Renal cortex interstitium (tissue), 11 donors: ENCODE measurements at regions not wholly inside any gene's neighbourhood (a gene's known extent, or its start where the extent isn't known, plus 50 kb on each side); places are given as distances from the start of the nearest gene placed in this dataset.
"Not testable (repeated sequence)": the region's sequence is repeated elsewhere in the genome, so short reads cannot be mapped to it uniquely, and the experiment has no call there.

Source experiments
- DNase-seq, 11 donors: peaks; one replicate each; pipeline ENCODE4 v3.0.0-alpha.2; 2013; ENCODE audit warnings: low read depth in 9 of 11, low spot score in 4 of 11; ENCODE audit errors: extremely low read depth in 1 of 11

GRCh38 chr18:1357724-1358123, 453.1 kb downstream of the ADCYAP1 start:
- DNase-seq = no peak

DNA sequence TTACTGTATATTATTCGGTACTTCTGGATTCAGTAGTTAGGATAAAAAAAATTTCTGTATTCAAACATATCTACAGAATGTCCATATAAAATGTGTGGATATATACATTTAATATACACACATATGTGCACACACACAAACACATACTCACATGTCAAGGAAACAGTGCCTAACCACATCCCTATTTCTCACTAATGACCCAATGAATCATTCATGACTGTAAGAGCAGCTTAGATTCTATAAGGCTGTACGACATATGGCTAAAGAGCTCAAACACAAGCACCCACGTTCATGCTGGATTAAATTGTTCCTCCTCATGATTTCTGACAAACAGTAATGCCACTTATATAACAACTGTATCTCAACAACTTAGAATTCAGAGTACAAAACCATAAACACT, 457.3 kb downstream of the ADCYAP1 start:
- no peak for DNase-seq

GRCh38 chr18:1370552-1370951, 465.9 kb downstream of the ADCYAP1 start:
- DNase-seq = no peak

GRCh38 chr18:1371724-1372123, 467.1 kb downstream of the ADCYAP1 start:
- DNase-seq = no peak

DNA sequence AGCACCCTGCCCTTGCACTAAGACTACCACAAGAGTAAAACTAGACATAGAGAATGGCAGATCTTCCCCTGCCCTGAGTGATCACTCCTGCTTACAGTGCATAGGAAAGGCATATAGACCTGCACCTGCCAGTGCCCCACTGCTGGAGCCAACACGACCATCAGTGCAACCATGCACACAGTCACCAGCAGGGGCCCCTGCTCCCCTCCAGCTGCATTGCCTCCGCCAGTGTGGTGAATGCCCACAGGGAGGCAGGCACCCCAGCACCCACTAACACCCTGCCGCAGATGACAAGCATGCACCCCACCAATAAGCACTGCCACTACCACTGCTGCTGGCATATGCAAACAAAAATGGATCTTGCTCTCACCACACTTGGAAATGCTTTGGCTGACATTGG, 478.8 kb downstream of the ADCYAP1 start:
- DNase-seq = no peak

- DNase-seq = not testable (repeated sequence)
Measured at GRCh38 chr18:1388468-1388867, 483.8 kb downstream of the ADCYAP1 start.

DNA sequence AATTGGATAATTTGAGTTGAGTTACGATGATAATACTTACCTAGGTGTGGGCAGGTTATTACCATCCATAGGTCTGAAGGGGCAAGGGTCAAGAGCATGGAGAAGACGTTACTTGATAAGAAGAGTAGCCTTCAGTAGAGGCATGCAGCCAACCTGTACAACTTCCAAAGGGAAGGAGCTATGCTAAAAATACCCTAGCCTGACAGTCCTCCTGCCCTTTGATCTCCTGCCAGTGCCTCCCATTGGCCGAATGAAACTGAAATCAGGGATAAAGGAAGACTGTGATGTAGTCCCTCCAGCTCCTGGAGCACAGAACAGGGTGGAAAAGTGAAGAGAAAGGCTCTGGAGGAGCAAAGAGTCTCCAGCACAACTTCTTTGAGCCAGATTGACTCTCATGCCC, 487.4 kb downstream of the ADCYAP1 start:
- no peak for DNase-seq

GRCh38 chr18:1392865-1393734, 488.4 kb downstream of the ADCYAP1 start:
- DNase-seq = no peak

DNA sequence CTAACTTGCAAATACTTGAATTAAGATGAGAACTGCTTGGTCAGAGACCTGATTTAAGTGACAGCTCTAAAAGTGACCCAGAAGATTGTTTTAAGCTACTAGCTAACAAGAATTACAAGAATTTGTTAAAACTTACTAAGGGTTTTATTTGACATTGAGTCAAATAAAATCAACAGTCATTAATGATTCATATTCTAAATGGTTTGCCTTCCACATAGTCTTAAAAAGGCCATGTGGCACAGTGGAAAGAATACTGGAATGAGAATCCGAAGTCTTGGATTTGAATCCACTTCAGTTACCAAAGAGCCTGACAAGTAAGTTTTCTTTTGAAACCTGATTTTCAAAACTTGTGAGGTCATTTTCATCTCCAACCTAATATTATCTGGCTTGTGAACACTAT, 489.3 kb downstream of the ADCYAP1 start:
- DNase-seq = no peak

DNA sequence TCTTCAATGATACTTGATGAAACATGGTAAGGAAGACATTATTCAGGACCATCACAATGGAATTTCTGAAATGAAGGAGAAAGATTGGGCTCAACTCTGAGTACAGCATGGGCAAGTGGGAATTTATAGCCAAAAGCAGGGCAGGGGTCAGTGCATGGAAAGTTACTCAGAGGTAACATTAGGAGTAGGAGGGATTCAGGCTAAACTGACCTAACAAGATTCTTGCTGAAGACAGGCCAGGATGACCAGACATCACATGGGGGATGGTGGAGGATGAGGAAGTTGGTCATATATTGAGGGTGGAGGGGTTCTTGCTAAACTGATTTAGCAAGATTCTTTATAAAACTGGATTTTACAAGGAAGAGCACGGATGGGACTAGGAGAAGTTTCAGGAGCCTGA, 489.8 kb downstream of the ADCYAP1 start:
- no peak for DNase-seq

DNA sequence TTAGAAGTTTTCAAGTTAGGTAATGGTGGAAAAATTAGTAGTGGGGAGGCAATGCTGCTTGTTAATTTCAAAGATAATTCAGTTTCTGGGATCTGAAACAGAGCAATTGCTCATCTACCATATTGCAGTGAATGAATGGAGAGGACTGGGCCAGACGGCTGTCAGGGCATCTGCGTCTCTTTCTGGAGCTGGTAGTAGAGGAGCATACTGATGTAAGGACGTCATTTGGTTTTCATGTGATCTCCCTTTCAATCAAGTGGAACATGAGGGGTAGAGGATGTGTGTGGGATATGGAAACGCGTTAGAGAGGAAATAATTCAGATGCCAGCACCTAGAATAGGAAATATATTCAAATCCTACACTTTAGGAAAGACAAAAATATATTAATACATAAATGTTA, 490.3 kb downstream of the ADCYAP1 start:
- DNase-seq = no peak

- no peak for DNase-seq
Measured at GRCh38 chr18:1408376-1408775, 503.7 kb downstream of the ADCYAP1 start.

DNA sequence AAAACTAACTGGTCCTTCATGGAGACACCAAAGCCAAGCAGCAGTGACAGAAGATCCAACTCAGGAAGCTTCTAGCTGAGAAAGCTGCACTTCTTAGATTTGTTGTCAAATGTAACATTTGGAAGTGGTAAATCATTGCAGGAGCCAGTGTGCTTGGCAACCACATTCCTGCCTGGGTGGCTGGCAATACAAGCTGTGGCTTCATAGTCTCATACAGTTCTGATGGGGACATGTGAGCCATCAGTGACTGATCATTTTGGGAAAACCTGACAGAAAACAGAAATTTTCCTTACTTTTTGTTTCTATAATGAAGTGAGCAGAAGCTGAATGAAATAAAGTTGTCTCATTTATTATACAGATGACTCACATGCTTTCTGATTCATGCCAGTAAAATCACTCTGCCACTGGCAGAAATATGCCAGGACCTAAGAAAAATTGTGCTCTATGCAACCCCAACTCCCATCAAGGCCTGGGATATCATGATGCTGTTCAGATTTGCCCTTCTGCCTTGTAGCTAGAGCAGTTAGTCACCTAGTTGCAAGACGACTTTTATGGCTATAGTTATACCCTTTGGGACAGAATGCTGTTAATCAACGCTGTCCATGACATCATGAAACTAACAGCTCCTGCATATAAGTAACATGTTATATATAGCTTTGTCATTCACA, 508.1 kb downstream of the ADCYAP1 start:
- DNase-seq = no peak

DNA sequence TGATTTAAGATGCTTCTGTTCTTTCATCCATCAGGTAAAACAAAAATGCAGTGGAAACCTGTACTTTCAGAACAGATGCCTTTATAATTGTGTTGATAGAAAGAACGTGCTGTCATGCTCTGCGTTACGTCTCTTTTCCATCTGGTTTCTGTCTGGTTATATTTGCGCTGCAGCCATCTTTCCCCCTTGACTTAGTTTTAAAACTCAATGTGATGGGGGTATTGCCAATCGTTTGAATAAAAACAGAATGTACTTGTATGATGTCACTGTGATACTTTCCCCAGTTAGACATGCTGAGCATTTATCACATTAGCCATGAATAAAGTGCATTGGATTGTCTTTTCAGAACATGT, 508.6 kb downstream of the ADCYAP1 start:
- no peak for DNase-seq

- DNase-seq = no peak
Measured at GRCh38 chr18:1416074-1416473, 511.4 kb downstream of the ADCYAP1 start.

DNA sequence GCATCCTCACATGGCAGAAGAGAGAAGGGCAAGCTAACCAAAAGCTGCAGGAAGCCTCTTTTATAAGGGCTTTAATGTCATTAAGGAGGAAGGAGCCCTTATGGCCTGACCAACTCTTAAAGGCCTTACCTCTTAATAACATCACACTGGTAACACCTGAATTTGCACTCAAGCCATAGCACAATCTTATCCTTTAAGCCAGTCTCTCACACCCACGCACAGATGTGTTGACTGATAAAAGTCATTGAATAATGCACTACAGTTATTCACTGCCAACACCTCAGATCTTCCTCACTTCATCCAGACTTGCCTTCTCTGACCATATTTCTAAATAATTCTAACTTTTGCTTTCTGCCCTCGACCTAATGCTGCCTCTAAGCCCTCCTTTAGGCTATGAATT, 516.8 kb downstream of the ADCYAP1 start:
- no peak for DNase-seq

GRCh38 chr18:1422634-1423033, 518.0 kb downstream of the ADCYAP1 start:
- DNase-seq = no peak

GRCh38 chr18:1425679-1426078, 521.0 kb downstream of the ADCYAP1 start:
- no peak for DNase-seq

GRCh38 chr18:1435487-1435886, 530.8 kb downstream of the ADCYAP1 start:
- no peak for DNase-seq

DNA sequence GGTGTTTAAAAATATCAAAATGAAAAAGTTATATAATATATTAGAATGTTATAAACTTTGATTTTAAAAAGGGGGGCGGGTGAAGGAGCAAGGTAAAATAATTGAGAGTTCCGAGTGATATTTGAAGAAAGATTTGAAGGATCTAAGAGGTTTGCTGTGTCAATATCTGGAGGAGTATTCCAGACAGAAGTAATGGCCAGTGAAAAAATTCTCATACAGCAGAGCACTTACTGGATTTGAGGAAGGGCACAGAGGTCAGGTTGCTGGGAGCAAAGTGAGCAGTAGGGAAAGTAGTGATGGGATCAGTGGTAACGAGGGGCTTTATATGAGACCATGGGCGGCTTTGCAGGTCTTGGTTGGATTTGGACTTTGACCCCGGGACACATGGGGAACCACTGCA, 531.5 kb downstream of the ADCYAP1 start:
- no peak for DNase-seq

DNA sequence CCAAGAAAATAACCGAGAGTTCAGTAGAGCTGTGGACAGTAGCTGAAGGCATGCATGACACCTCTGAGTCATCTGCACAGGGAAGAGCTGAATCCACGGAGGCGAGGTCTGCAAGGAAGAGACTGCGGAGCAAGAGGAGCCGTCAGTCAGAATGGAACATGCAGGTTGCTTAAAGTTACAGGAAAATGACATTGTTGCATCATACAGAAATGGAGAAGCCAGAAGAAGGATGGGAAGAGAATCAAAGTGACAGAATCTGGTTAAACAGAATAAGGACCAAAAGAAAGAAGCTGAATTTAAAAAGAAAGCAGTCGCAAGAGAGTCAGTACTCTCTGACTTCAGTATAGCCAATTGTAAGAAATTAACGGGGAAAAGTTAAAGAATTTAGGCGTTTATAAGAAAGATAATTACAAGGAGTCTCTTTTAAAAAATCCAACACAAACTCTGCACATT, 533.8 kb downstream of the ADCYAP1 start:
- no peak for DNase-seq
